ENCODE measurements at regions not wholly inside any gene's neighbourhood (a gene's known extent, or its start where the extent isn't known, plus 50 kb on each side); places are given as distances from the start of the nearest gene placed in this dataset.

DNA sequence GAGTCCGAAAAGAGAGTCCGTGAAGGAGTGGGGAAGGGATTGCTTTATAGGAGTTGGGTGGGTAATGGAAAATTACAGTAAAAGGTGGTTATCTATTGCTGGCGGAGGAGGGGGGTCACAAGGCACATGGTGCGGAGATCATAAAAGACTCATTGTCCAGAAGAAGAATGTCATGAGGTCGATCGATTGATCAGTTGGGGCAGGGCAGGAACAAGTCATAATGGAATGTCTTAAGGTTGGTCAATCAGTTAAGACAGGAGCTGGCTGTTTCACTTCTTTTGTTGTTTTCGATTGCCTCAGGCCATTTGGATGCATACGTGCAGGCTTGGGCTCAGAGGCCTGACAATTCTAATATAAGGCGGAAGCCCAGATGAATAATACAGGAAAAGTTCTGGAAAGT, 473.0 kb upstream of the TNP1 start:
- Histone ChIP-seq H2BK5ac (ENCODE audit: low read depth, low read length, poor library complexity) (peak overlapping the region; percentile 71), H4K12ac (ENCODE audit: low read depth, low read length) (no peak overlapping the region), H2BK12ac (ENCODE audit: low read length) (peak overlapping the region; percentile 96), H3K36me3 (ENCODE audit: control insufficient read depth in 1 of 2, insufficient read depth in 2 of 2, low read length in 2 of 2) (no peaks in the 10 kb centered on the region), H2BK120ac (ENCODE audit: insufficient read depth, low read length, poor library complexity) (peak overlapping the region; percentile 97), H3K9ac (ENCODE audit: low read length) (no peak overlapping the region), H2AK5ac (ENCODE audit: low read length) (peak overlapping the region; percentile 62), H3K4me2 (ENCODE audit: low read length) (no peak overlapping the region), H3K18ac (ENCODE audit: low read length) (peak overlapping the region; percentile 86), H3K4ac (ENCODE audit: low read depth, low read length) (peak overlapping the region; percentile 37), H3K14ac (ENCODE audit: low read length) (peak overlapping the region; percentile 75), H3K23ac (ENCODE audit: low read length) (no peak overlapping the region), H4K91ac (ENCODE audit: low read depth, low read length) (peak overlapping the region; percentile 97), H3K79me1 (ENCODE audit: low read length) (peaks cover 39% of the 10 kb centered on the region), H3K4me3 (ENCODE audit: low read depth, low read length) (no peak overlapping the region), H3K4me1 (ENCODE audit: control insufficient read depth in 1 of 2, insufficient read depth in 2 of 2, low read length in 2 of 2) (peaks cover 16 to 31% of the 10 kb centered on the region in 2 experiments), H3K27me3 (ENCODE audit: insufficient read depth, low read length) (no peaks in the 10 kb centered on the region), H2AFZ (ENCODE audit: insufficient read depth, low read length, poor library complexity) (no peak overlapping the region), H3K9me3 (ENCODE audit: insufficient read depth, low read depth, low read length) (no peaks in the 10 kb centered on the region), H3K79me2 (ENCODE audit: control insufficient read depth, insufficient read depth, low read length, poor library complexity) (peaks cover 3% of the 10 kb centered on the region), H4K8ac (ENCODE audit: low read depth, low read length) (peak overlapping the region; percentile 58), H3K27ac (ENCODE audit: low read depth, low read length) (peak overlapping the region; percentile 95)
- DNase-seq: peak; percentile 44 to 84
- no CpG with 5 or more reads among the region's 9 CpGs for WGBS (ENCODE audit: extremely low coverage, insufficient coverage, insufficient read length)

- H3K79me2 ChIP-seq (ENCODE audit: control insufficient read depth, insufficient read depth, low read length, poor library complexity): peaks cover 3% of the 10 kb centered on the region
- peak overlapping the region; percentile 97 for H4K91ac ChIP-seq (ENCODE audit: low read depth, low read length)
- H4K8ac ChIP-seq (ENCODE audit: low read depth, low read length): peak overlapping the region; percentile 68
- H3K4me3 ChIP-seq (ENCODE audit: low read depth, low read length): no peak overlapping the region
- H2BK120ac ChIP-seq (ENCODE audit: insufficient read depth, low read length, poor library complexity): peak overlapping the region; percentile 97
- H4K12ac ChIP-seq (ENCODE audit: low read depth, low read length): no peak overlapping the region
- H3K4me2 ChIP-seq (ENCODE audit: low read length): no peak overlapping the region
- H3K36me3 ChIP-seq (ENCODE audit: control insufficient read depth in 1 of 2, insufficient read depth in 2 of 2, low read length in 2 of 2): no peaks in the 10 kb centered on the region
- peak overlapping the region; percentile 96 for H2BK12ac ChIP-seq (ENCODE audit: low read length)
- H3K23ac ChIP-seq (ENCODE audit: low read length): no peak overlapping the region
- H3K27me3 ChIP-seq (ENCODE audit: insufficient read depth, low read length): no peaks in the 10 kb centered on the region
- peak overlapping the region; percentile 49 for H3K4ac ChIP-seq (ENCODE audit: low read depth, low read length)
- H3K4me1 ChIP-seq (ENCODE audit: control insufficient read depth in 1 of 2, insufficient read depth in 2 of 2, low read length in 2 of 2): peaks cover 16 to 33% of the 10 kb centered on the region in 2 experiments
- no CpG with 5 or more reads among the region's 2 CpGs for WGBS (ENCODE audit: extremely low coverage, insufficient coverage, insufficient read length)
- peak overlapping the region; percentile 62 for H2AK5ac ChIP-seq (ENCODE audit: low read length)
- no peaks in the 10 kb centered on the region for H3K9me3 ChIP-seq (ENCODE audit: insufficient read depth, low read depth, low read length)
- peak overlapping the region; percentile 71 for H2BK5ac ChIP-seq (ENCODE audit: low read depth, low read length, poor library complexity)
- no peak overlapping the region for H3K9ac ChIP-seq (ENCODE audit: low read length)
- no peak for DNase-seq
- H3K14ac ChIP-seq (ENCODE audit: low read length): peak overlapping the region; percentile 67
- H3K79me1 ChIP-seq (ENCODE audit: low read length): peaks cover 41% of the 10 kb centered on the region
- H3K18ac ChIP-seq (ENCODE audit: low read length): peak overlapping the region; percentile 74
- no peak overlapping the region for H2AFZ ChIP-seq (ENCODE audit: insufficient read depth, low read length, poor library complexity)
- peak overlapping the region; percentile 95 for H3K27ac ChIP-seq (ENCODE audit: low read depth, low read length)
Observed at GRCh38 chr2:217332417-217332791, 472.5 kb upstream of the TNP1 start.

DNA sequence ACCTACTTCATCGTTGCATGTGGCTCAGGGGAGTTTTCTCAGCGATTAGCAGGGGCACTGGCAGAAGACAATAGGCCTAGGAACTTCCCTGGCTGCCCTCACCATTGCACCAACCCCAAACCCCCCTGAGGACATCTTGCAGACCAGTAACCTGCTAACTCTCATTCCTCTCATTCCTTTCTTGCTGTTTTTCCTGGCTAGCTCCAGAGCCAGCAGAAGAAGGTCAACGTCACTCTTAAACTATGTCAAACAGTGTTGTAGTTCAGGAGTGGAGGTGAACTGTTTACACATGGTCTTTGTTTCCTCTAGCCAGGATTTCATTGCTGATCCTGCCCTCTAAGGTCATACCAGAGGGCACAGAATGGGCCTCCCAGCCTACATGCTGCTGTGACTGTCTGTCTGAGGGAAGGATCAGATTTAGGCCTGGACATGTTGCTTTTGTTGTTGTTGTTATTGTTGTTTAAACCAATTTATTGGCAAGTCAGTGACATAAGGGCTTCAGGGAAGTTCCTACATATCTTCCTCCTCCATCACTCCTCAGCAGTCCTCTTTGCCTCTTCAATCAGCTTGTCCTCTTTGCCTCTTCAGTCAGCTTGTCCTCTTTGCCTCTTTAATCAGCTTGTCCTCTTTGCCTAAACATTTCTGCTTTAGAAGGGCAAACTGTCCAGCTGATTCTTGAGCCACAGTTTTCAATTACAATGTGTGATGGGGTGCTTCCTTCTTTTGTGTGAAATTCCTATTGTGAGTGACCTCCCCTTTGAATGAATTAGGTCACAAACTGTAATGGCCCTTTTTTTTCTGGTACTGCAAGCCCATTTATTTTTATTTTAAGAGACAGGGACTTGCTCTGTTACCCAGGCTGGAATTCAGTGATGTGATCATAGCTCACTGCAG, 471.9 kb upstream of the TNP1 start:
- peak overlapping the region; percentile 95 for H3K27ac ChIP-seq (ENCODE audit: low read depth, low read length)
- DNase-seq: peak; percentile 90 to 97
- no peak overlapping the region for H2AK5ac ChIP-seq (ENCODE audit: low read length)
- no peaks in the 10 kb centered on the region for H3K27me3 ChIP-seq (ENCODE audit: insufficient read depth, low read length)
- H3K4me1 ChIP-seq (ENCODE audit: control insufficient read depth in 1 of 2, insufficient read depth in 2 of 2, low read length in 2 of 2): peaks cover 16 to 33% of the 10 kb centered on the region in 2 experiments
- H4K91ac ChIP-seq (ENCODE audit: low read depth, low read length): peak overlapping the region; percentile 97
- H4K12ac ChIP-seq (ENCODE audit: low read depth, low read length): no peak overlapping the region
- H3K14ac ChIP-seq (ENCODE audit: low read length): peak overlapping the region; percentile 40
- H3K79me2 ChIP-seq (ENCODE audit: control insufficient read depth, insufficient read depth, low read length, poor library complexity): peaks cover 3% of the 10 kb centered on the region
- peak overlapping the region; percentile 57 for H3K18ac ChIP-seq (ENCODE audit: low read length)
- H3K23ac ChIP-seq (ENCODE audit: low read length): no peak overlapping the region
- peak overlapping the region; percentile 97 for H2BK120ac ChIP-seq (ENCODE audit: insufficient read depth, low read length, poor library complexity)
- H2BK5ac ChIP-seq (ENCODE audit: low read depth, low read length, poor library complexity): peak overlapping the region; percentile 93
- no peak overlapping the region for H3K4me3 ChIP-seq (ENCODE audit: low read depth, low read length)
- H3K4ac ChIP-seq (ENCODE audit: low read depth, low read length): peak overlapping the region; percentile 19
- H3K4me2 ChIP-seq (ENCODE audit: low read length): no peak overlapping the region
- no CpG with 5 or more reads among the region's 3 CpGs for WGBS (ENCODE audit: extremely low coverage, insufficient coverage, insufficient read length)
- H3K9me3 ChIP-seq (ENCODE audit: insufficient read depth, low read depth, low read length): no peaks in the 10 kb centered on the region
- peak overlapping the region; percentile 49 for H4K8ac ChIP-seq (ENCODE audit: low read depth, low read length)
- no peak overlapping the region for H3K9ac ChIP-seq (ENCODE audit: low read length)
- H2AFZ ChIP-seq (ENCODE audit: insufficient read depth, low read length, poor library complexity): no peak overlapping the region
- H2BK12ac ChIP-seq (ENCODE audit: low read length): peak overlapping the region; percentile 40
- H3K36me3 ChIP-seq (ENCODE audit: control insufficient read depth in 1 of 2, insufficient read depth in 2 of 2, low read length in 2 of 2): no peaks in the 10 kb centered on the region
- peaks cover 40% of the 10 kb centered on the region for H3K79me1 ChIP-seq (ENCODE audit: low read length)

- H3K9ac ChIP-seq (ENCODE audit: low read length): no peak overlapping the region
- peak overlapping the region; percentile 32 for H3K18ac ChIP-seq (ENCODE audit: low read length)
- H3K9me3 ChIP-seq (ENCODE audit: insufficient read depth, low read depth, low read length): no peaks in the 10 kb centered on the region
- DNase-seq: peak in 1 of 2 donors; percentile 12
- H2BK5ac ChIP-seq (ENCODE audit: low read depth, low read length, poor library complexity): peak overlapping the region; percentile 53
- H3K79me2 ChIP-seq (ENCODE audit: control insufficient read depth, insufficient read depth, low read length, poor library complexity): peaks cover 3% of the 10 kb centered on the region
- peaks cover 36% of the 10 kb centered on the region for H3K79me1 ChIP-seq (ENCODE audit: low read length)
- H3K4me2 ChIP-seq (ENCODE audit: low read length): no peak overlapping the region
- peaks cover 16 to 36% of the 10 kb centered on the region in 2 experiments for H3K4me1 ChIP-seq (ENCODE audit: control insufficient read depth in 1 of 2, insufficient read depth in 2 of 2, low read length in 2 of 2)
- H2BK120ac ChIP-seq (ENCODE audit: insufficient read depth, low read length, poor library complexity): peak overlapping the region; percentile 43
- H2AK5ac ChIP-seq (ENCODE audit: low read length): peak overlapping the region; percentile 33
- no CpG with 5 or more reads among the region's 9 CpGs for WGBS (ENCODE audit: extremely low coverage, insufficient coverage, insufficient read length)
- H2BK12ac ChIP-seq (ENCODE audit: low read length): peak overlapping the region; percentile 84
- peak overlapping the region; percentile 89 for H3K27ac ChIP-seq (ENCODE audit: low read depth, low read length)
- no peak overlapping the region for H3K23ac ChIP-seq (ENCODE audit: low read length)
- H4K91ac ChIP-seq (ENCODE audit: low read depth, low read length): peak overlapping the region; percentile 80
- H3K4ac ChIP-seq (ENCODE audit: low read depth, low read length): peak overlapping the region; percentile 10
- H2AFZ ChIP-seq (ENCODE audit: insufficient read depth, low read length, poor library complexity): peak overlapping the region; percentile 42
- H3K4me3 ChIP-seq (ENCODE audit: low read depth, low read length): no peak overlapping the region
- H4K8ac ChIP-seq (ENCODE audit: low read depth, low read length): peak overlapping the region; percentile 64
- H4K12ac ChIP-seq (ENCODE audit: low read depth, low read length): no peak overlapping the region
- H3K36me3 ChIP-seq (ENCODE audit: control insufficient read depth in 1 of 2, insufficient read depth in 2 of 2, low read length in 2 of 2): no peaks in the 10 kb centered on the region
- no peaks in the 10 kb centered on the region for H3K27me3 ChIP-seq (ENCODE audit: insufficient read depth, low read length)
- peak overlapping the region; percentile 73 for H3K14ac ChIP-seq (ENCODE audit: low read length)
Observed at GRCh38 chr2:217330647-217331046, 470.8 kb upstream of the TNP1 start.
